Bronchial epithelial cell (primary cell): ENCODE measurements at regions not wholly inside any gene's neighbourhood (a gene's known extent, or its start where the extent isn't known, plus 50 kb on each side); places are given as distances from the start of the nearest gene placed in this dataset.

Experiments used
- DNase-seq: peaks from one replicate; pipeline ENCODE4 v3.0.0-alpha.2; 2010; ENCODE audit warnings: low read depth
- FAIRE-seq: peaks from 2 replicates; lab custom pipeline; 2011; peaks lifted over from hg19 to GRCh38; lab: Jason Lieb, UNC
- H3K27me3 ChIP-seq: 2 replicates; pipeline ENCODE4 v1.5.1; 2011; ENCODE audit warnings: low read length; ENCODE audit not compliant: control insufficient read depth, insufficient read depth
- H3K36me3 ChIP-seq: 2 replicates; pipeline ENCODE4 v1.5.1; 2011; ENCODE audit warnings: low read length; ENCODE audit not compliant: control insufficient read depth, insufficient read depth
- H3K4me3 ChIP-seq: 2 replicates; pipeline ENCODE4 v1.5.1; 2011; ENCODE audit warnings: mild to moderate bottlenecking, low read depth, low read length, control low read depth
- CTCF ChIP-seq: IDR thresholded peaks from 2 replicates; pipeline ENCODE4 v1.5.1; 2011; ENCODE audit warnings: mild to moderate bottlenecking, moderate library complexity, low read length, control low read depth, inconsistent platforms; ENCODE audit not compliant: insufficient read depth, severe bottlenecking

GRCh38 chr6:168862346-168862980, 391.2 kb downstream of the THBS2 start:
- no peak for FAIRE-seq

GRCh38 chr6:168860987-168861386, 392.7 kb downstream of the THBS2 start:
- FAIRE-seq (no peak), DNase-seq (no peak)
- no peak for TF ChIP-seq CTCF
- Histone ChIP-seq H3K36me3 (no peaks in the 10 kb centered on the region), H3K27me3 (no peaks in the 10 kb centered on the region), H3K4me3 (no peak overlapping the region)

More at GRCh38 chr6:168862346-168862980, 391.2 kb downstream of the THBS2 start:
- Histone ChIP-seq H3K36me3 (no peaks in the 10 kb centered on the region), H3K27me3 (no peaks in the 10 kb centered on the region), H3K4me3 (no peak overlapping the region)
- DNase-seq, result no peak
- no peak for TF ChIP-seq CTCF

- Histone ChIP-seq H3K4me3 (no peak overlapping the region), H3K36me3 (no peaks in the 10 kb centered on the region), H3K27me3 (no peaks in the 10 kb centered on the region)
- TF ChIP-seq CTCF, result no peak
- FAIRE-seq (no peak), DNase-seq (no peak)
Measured at GRCh38 chr6:168860341-168860740, 393.3 kb downstream of the THBS2 start.

GRCh38 chr6:168858926-168859325, 394.7 kb downstream of the THBS2 start:
- TF ChIP-seq CTCF, result no peak
- Histone ChIP-seq H3K27me3 (no peaks in the 10 kb centered on the region), H3K36me3 (no peaks in the 10 kb centered on the region), H3K4me3 (no peak overlapping the region)
- DNase-seq (peak; percentile 5), FAIRE-seq (no peak)

GRCh38 chr6:168856914-168857313, 396.7 kb downstream of the THBS2 start:
- TF ChIP-seq CTCF, result no peak
- no peaks in the 10 kb centered on the region for H3K36me3 ChIP-seq
- FAIRE-seq (no peak), DNase-seq (no peak)
- no peaks in the 10 kb centered on the region for H3K27me3 ChIP-seq
- no peak overlapping the region for H3K4me3 ChIP-seq

GRCh38 chr6:168852376-168852884, 401.2 kb downstream of the THBS2 start:
- Histone ChIP-seq H3K4me3 (no peak overlapping the region), H3K27me3 (no peaks in the 10 kb centered on the region), H3K36me3 (no peaks in the 10 kb centered on the region)
- FAIRE-seq (no peak), DNase-seq (no peak)
- TF ChIP-seq CTCF, result no peak
